ENCODE measurements at regions not wholly inside any gene's neighbourhood (a gene's known extent, or its start where the extent isn't known, plus 50 kb on each side); places are given as distances from the start of the nearest gene placed in this dataset.

GRCh38 chr4:97116511-97116910, 1026.8 kb downstream of the STPG2 start:
- Histone ChIP-seq H3K9me3 (no peaks in the 10 kb centered on the region), H3K27me3 (no peaks in the 10 kb centered on the region), H3K36me3 (no peaks in the 10 kb centered on the region), H3K4me1 (no peaks in the 10 kb centered on the region), H3K4me3 (no peak overlapping the region), H3K27ac (no peak overlapping the region)
- 64% methylated on average over 2 of the region's 2 CpGs for WGBS
- no peak for TF ChIP-seq CTCF (IDR thresholded peaks at IDR 0.05)
- TF ChIP-seq POLR2A (IDR thresholded peaks at IDR 0.05), result no peak
- DNase-seq (ENCODE audit: low spot score in 2 of 2), result no peak

GRCh38 chr4:97121493-97121892, 1021.8 kb downstream of the STPG2 start:
- no peak overlapping the region for H3K27ac ChIP-seq
- H3K4me3 ChIP-seq, result no peak overlapping the region
- 62% methylated on average over 1 of the region's 1 CpG for WGBS
- no peaks in the 10 kb centered on the region for H3K36me3 ChIP-seq
- TF ChIP-seq POLR2AphosphoS5 (IDR thresholded peaks at IDR 0.05), result no peak
- no peak for TF ChIP-seq POLR2A (IDR thresholded peaks at IDR 0.05)
- no peak for TF ChIP-seq EP300 (IDR thresholded peaks at IDR 0.05)
- no peak for TF ChIP-seq CTCF (IDR thresholded peaks at IDR 0.05)
- H3K27me3 ChIP-seq, result no peaks in the 10 kb centered on the region
- no peak for DNase-seq (ENCODE audit: low spot score in 2 of 2)
- peaks cover 6% of the 10 kb centered on the region for H3K9me3 ChIP-seq
- H3K4me1 ChIP-seq, result no peaks in the 10 kb centered on the region

- peaks cover 6% of the 10 kb centered on the region for H3K9me3 ChIP-seq
- WGBS, result 66% methylated on average over 4 of the region's 4 CpGs
- TF ChIP-seq POLR2AphosphoS5 (IDR thresholded peaks at IDR 0.05) (no peak), POLR2A (IDR thresholded peaks at IDR 0.05) (no peak), EP300 (IDR thresholded peaks at IDR 0.05) (no peak), CTCF (IDR thresholded peaks at IDR 0.05) (no peak)
- H3K27me3 ChIP-seq, result no peaks in the 10 kb centered on the region
- H3K36me3 ChIP-seq, result no peaks in the 10 kb centered on the region
- no peak overlapping the region for H3K4me3 ChIP-seq
- no peak overlapping the region for H3K27ac ChIP-seq
- DNase-seq (ENCODE audit: low spot score in 2 of 2), result no peak
- H3K4me1 ChIP-seq, result no peaks in the 10 kb centered on the region
Observed at GRCh38 chr4:97123573-97123972, 1019.7 kb downstream of the STPG2 start.

GRCh38 chr4:97132435-97132834, 1010.8 kb downstream of the STPG2 start:
- Histone ChIP-seq H3K4me1 (no peaks in the 10 kb centered on the region), H3K27me3 (no peaks in the 10 kb centered on the region), H3K27ac (no peak overlapping the region), H3K9me3 (no peaks in the 10 kb centered on the region), H3K4me3 (no peak overlapping the region), H3K36me3 (no peaks in the 10 kb centered on the region)
- no peak for TF ChIP-seq POLR2AphosphoS5 (IDR thresholded peaks at IDR 0.05)
- TF ChIP-seq EP300 (IDR thresholded peaks at IDR 0.05), result no peak
- TF ChIP-seq POLR2A (IDR thresholded peaks at IDR 0.05), result no peak
- TF ChIP-seq CTCF (IDR thresholded peaks at IDR 0.05), result no peak
- DNase-seq (ENCODE audit: low spot score in 2 of 2), result no peak
- WGBS, result 58% methylated on average over 3 of the region's 3 CpGs

- Histone ChIP-seq H3K27ac (no peak overlapping the region), H3K9me3 (no peaks in the 10 kb centered on the region), H3K27me3 (no peaks in the 10 kb centered on the region), H3K4me1 (no peaks in the 10 kb centered on the region), H3K4me3 (no peak overlapping the region), H3K36me3 (no peaks in the 10 kb centered on the region)
- WGBS, result 52% methylated on average over 2 of the region's 2 CpGs
- no peak for DNase-seq (ENCODE audit: low spot score in 2 of 2)
- TF ChIP-seq POLR2AphosphoS5 (IDR thresholded peaks at IDR 0.05) (no peak), POLR2A (IDR thresholded peaks at IDR 0.05) (no peak), CTCF (IDR thresholded peaks at IDR 0.05) (no peak), EP300 (IDR thresholded peaks at IDR 0.05) (no peak)
Observed at GRCh38 chr4:97134456-97134855, 1008.8 kb downstream of the STPG2 start.

Measured in suprapubic skin (tissue), 4 donors.